Loucy (cell line): ENCODE measurements at regions not wholly inside any gene's neighbourhood (a gene's known extent, or its start where the extent isn't known, plus 50 kb on each side); places are given as distances from the start of the nearest gene placed in this dataset.

Experiments used
- H2AFZ ChIP-seq: fragments of 200-600 bp; sonication (generic); 2 replicates; pipeline ENCODE4 v1.6.0; 2016; ENCODE audit warnings: antibody characterized with exemption, mild to moderate bottlenecking, low read length, moderate library complexity
- H3F3A ChIP-seq: fragments of 200-600 bp; 2 replicates; pipeline ENCODE4 v1.6.0; 2016; ENCODE audit warnings: antibody characterized with exemption, low read depth, mild to moderate bottlenecking
- H3K27me3 ChIP-seq: fragments of 200-600 bp; sonication (generic); 2 replicates; pipeline ENCODE4 v1.6.1; 2014; ENCODE audit warnings: low read length, mild to moderate bottlenecking; ENCODE audit not compliant: insufficient read depth, poor library complexity, severe bottlenecking
- H3K36me3 ChIP-seq: fragments of 200-600 bp; sonication (generic); 2 replicates; pipeline ENCODE4 v1.6.1; 2016; ENCODE audit warnings: low read length; ENCODE audit not compliant: insufficient read depth
- H3K4me1 ChIP-seq: fragments of 200-600 bp; sonication (generic); 2 replicates; pipeline ENCODE4 v1.5.1; 2014; ENCODE audit warnings: low read length, mild to moderate bottlenecking; ENCODE audit not compliant: insufficient read depth, poor library complexity, severe bottlenecking
- H3K4me2 ChIP-seq: fragments of 200-600 bp; sonication (generic); 2 replicates; pipeline ENCODE4 v1.6.0; 2014; ENCODE audit warnings: antibody characterized with exemption, low read length, low read depth, mild to moderate bottlenecking; ENCODE audit not compliant: poor library complexity, severe bottlenecking
- H3K4me3 ChIP-seq: fragments of 200-600 bp; sonication (generic); 2 replicates; pipeline ENCODE4 v1.5.1; 2014; ENCODE audit warnings: low read length, mild to moderate bottlenecking, mixed read lengths; ENCODE audit not compliant: poor library complexity, severe bottlenecking
- H3K79me2 ChIP-seq: fragments of 200-600 bp; sonication (generic); 2 replicates; pipeline ENCODE4 v1.6.1; 2014; ENCODE audit warnings: low read length; ENCODE audit not compliant: insufficient read depth
- H3K9ac ChIP-seq: fragments of 200-600 bp; sonication (generic); 2 replicates; pipeline ENCODE4 v1.6.0; 2014; ENCODE audit warnings: mild to moderate bottlenecking, low read depth, low read length, moderate library complexity; ENCODE audit not compliant: poor library complexity, severe bottlenecking
- H3K9me2 ChIP-seq: fragments of 200-600 bp; sonication (generic); replicated peaks from 2 replicates; pipeline ENCODE4 v1.6.1; 2016; ENCODE audit warnings: low read depth, low read length, mixed read lengths
- H3K9me3 ChIP-seq: fragments of 200-600 bp; sonication (generic); 2 replicates; pipeline ENCODE4 v1.6.1; 2014; ENCODE audit warnings: mild to moderate bottlenecking, antibody characterized with exemption, low read length, low read depth; ENCODE audit not compliant: insufficient read depth
- H4K20me1 ChIP-seq: fragments of 200-600 bp; sonication (generic); 2 replicates; pipeline ENCODE4 v1.6.0; 2014; ENCODE audit warnings: antibody characterized with exemption, low read length, mild to moderate bottlenecking; ENCODE audit not compliant: insufficient read depth, poor library complexity, severe bottlenecking
- CTCF ChIP-seq: fragments of 200-600 bp; sonication (generic); conservative IDR thresholded peaks from 2 replicates; pipeline ENCODE4 v1.5.1; 2014; ENCODE audit warnings: mild to moderate bottlenecking, antibody characterized with exemption, low read length
- EZH2phosphoT487 ChIP-seq: fragments of 200-600 bp; IDR thresholded peaks from 2 replicates; pipeline ENCODE4 v1.6.1; 2018; ENCODE audit warnings: antibody characterized with exemption, mild to moderate bottlenecking, moderate library complexity, borderline replicate concordance

DNA sequence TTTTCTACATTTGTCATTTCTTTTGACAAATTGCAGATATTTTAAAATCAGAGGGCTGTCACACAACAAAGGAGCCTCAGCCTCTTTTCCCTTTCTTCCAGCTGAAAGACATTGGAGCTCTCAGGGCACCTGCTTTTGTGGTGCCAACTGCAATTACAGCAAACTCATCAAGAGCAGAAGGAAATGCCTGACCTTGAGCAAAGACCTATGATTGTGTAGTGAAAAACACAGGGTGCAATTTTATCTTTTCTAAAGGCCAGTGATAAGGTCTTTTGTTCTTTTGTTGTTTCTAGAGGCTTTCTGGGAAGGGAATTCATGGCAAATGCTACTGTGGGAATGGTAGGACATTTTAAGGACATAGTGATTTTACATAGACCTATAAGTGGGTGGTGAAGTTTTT, 214.3 kb downstream of the OXSM start:
- H3K36me3 ChIP-seq, result no peaks in the 10 kb centered on the region
- H3K27me3 ChIP-seq, result no peaks in the 10 kb centered on the region
- no peaks in the 10 kb centered on the region for H3K4me1 ChIP-seq
- TF ChIP-seq CTCF (no peak), EZH2phosphoT487 (no peak)
- no peaks in the 10 kb centered on the region for H3F3A ChIP-seq
- no peak overlapping the region for H3K9ac ChIP-seq
- no peaks in the 10 kb centered on the region for H3K79me2 ChIP-seq
- no peaks in the 10 kb centered on the region for H3K9me2 ChIP-seq
- H2AFZ ChIP-seq, result no peak overlapping the region
- H3K9me3 ChIP-seq, result no peaks in the 10 kb centered on the region
- H4K20me1 ChIP-seq, result no peaks in the 10 kb centered on the region
- H3K4me2 ChIP-seq, result no peak overlapping the region
- H3K4me3 ChIP-seq, result no peak overlapping the region

DNA sequence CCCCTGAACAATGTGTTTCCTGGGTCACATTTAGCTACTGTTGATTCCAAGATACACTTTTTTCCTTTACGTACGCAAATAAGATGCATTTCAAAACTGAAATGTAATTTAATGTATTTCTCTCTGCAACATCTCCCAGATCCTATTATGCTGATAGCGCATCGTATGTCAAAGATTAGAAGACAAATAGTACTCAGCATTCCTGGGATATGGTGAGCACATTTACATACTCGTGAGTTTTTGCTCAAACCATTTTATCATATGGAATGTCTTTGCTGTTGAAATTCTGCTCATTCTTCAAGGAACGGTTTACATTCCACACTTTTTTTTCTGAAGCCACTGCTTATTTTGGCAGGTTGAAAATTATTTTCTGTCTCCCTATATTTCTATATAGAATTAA, 221.4 kb downstream of the OXSM start:
- Histone ChIP-seq H3F3A (no peaks in the 10 kb centered on the region), H3K79me2 (no peaks in the 10 kb centered on the region), H3K4me1 (no peaks in the 10 kb centered on the region), H3K4me2 (no peak overlapping the region), H3K4me3 (no peak overlapping the region), H3K9me3 (no peaks in the 10 kb centered on the region; the same call in 1 of the 2 replicates), H3K9me2 (no peaks in the 10 kb centered on the region), H3K36me3 (no peaks in the 10 kb centered on the region), H2AFZ (no peak overlapping the region), H3K9ac (no peak overlapping the region), H3K27me3 (no peaks in the 10 kb centered on the region), H4K20me1 (no peaks in the 10 kb centered on the region)
- TF ChIP-seq EZH2phosphoT487 (no peak), CTCF (no peak)

DNA sequence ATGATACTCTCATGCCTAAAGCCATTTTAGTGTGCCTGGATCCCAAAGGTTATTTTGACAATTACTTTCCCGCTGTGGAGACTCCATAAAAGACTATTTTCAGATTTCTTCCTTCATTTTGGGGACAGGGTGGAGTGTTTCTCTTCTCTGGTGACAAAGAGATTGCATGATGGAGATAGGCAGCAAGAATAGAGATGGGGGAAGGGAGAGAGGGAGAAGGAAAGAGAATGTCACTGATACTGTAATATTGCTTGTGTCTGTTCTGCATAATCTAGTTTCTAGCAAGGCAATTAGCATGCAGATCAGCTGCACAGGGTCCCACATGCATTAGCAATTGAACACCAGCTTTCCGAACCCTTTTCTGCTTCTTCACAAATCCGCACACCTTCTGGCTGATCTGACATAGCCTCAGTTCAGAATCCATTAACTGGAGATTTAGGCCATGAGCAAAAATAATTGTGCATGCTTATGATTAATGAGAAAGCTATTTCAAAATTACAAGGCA, 222.4 kb downstream of the OXSM start:
- no peaks in the 10 kb centered on the region for H4K20me1 ChIP-seq
- no peaks in the 10 kb centered on the region; the same call in 1 of the 2 replicates for H3K9me3 ChIP-seq
- H3K27me3 ChIP-seq, result no peaks in the 10 kb centered on the region
- no peaks in the 10 kb centered on the region for H3K9me2 ChIP-seq
- H2AFZ ChIP-seq, result no peak overlapping the region
- no peaks in the 10 kb centered on the region for H3K36me3 ChIP-seq
- H3K4me1 ChIP-seq, result no peaks in the 10 kb centered on the region
- no peaks in the 10 kb centered on the region for H3F3A ChIP-seq
- H3K4me2 ChIP-seq, result no peak overlapping the region
- no peak overlapping the region for H3K4me3 ChIP-seq
- no peak for TF ChIP-seq EZH2phosphoT487
- no peak for TF ChIP-seq CTCF
- H3K9ac ChIP-seq, result no peak overlapping the region
- H3K79me2 ChIP-seq, result no peaks in the 10 kb centered on the region
